GM18907 (cell line): ENCODE measurements at regions not wholly inside any gene's neighbourhood (a gene's known extent, or its start where the extent isn't known, plus 50 kb on each side); places are given as distances from the start of the nearest gene placed in this dataset.

ENCODE experiments used
- ATAC-seq: cut with Tn5 transposase; IDR thresholded peaks from one replicate; pipeline ENCODE4 v1.9.1; 2021; ENCODE audit warnings: mild to moderate bottlenecking, moderate library complexity; ENCODE audit not compliant: unreplicated experiment

GRCh38 chr6:155747491-155747890 is 291.9 kb upstream of the NOX3 start:
- ATAC-seq = no peak

GRCh38 chr6:155740781-155741399 is 285.3 kb upstream of the NOX3 start:
- no peak for ATAC-seq

GRCh38 chr6:155738602-155739105 is 283.0 kb upstream of the NOX3 start:
- no peak for ATAC-seq

GRCh38 chr6:155717374-155717773 is 261.7 kb upstream of the NOX3 start:
- no peak for ATAC-seq

- no peak for ATAC-seq
These were observed 255.1 kb upstream of the NOX3 start for GRCh38 chr6:155710704-155711103.

GRCh38 chr6:155709262-155709661 is 253.6 kb upstream of the NOX3 start:
- no peak for ATAC-seq

- ATAC-seq = no peak
These were observed 252.5 kb upstream of the NOX3 start for GRCh38 chr6:155708100-155708499.

- ATAC-seq = no peak
These were observed 251.2 kb upstream of the NOX3 start for GRCh38 chr6:155706806-155707205.

- ATAC-seq = no peak
These were observed 250.7 kb upstream of the NOX3 start for GRCh38 chr6:155706341-155706740.

- no peak for ATAC-seq
These were observed 245.7 kb upstream of the NOX3 start for GRCh38 chr6:155701342-155701741.

- no peak for ATAC-seq
These were observed 239.9 kb upstream of the NOX3 start for GRCh38 chr6:155695495-155695894.

GRCh38 chr6:155694419-155694790 is 238.8 kb upstream of the NOX3 start:
- no peak for ATAC-seq

- no peak for ATAC-seq
These were observed 238.2 kb upstream of the NOX3 start for GRCh38 chr6:155693573-155694418.

- ATAC-seq = no peak
These were observed 235.2 kb upstream of the NOX3 start for GRCh38 chr6:155690820-155691219.

- no peak for ATAC-seq
These were observed 232.0 kb upstream of the NOX3 start for GRCh38 chr6:155687645-155688044.

GRCh38 chr6:155684416-155685196 is 229.0 kb upstream of the NOX3 start:
- ATAC-seq = no peak

- no peak for ATAC-seq
These were observed 222.7 kb upstream of the NOX3 start for GRCh38 chr6:155678361-155678760.

- ATAC-seq = no peak
These were observed 220.7 kb upstream of the NOX3 start for GRCh38 chr6:155676346-155676745.

GRCh38 chr6:155670655-155671054 is 215.0 kb upstream of the NOX3 start:
- ATAC-seq = no peak

GRCh38 chr6:155660251-155660977 is 204.8 kb upstream of the NOX3 start:
- ATAC-seq = no peak

GRCh38 chr6:155656024-155656423 is 200.4 kb upstream of the NOX3 start:
- ATAC-seq = no peak
